ENCODE measurements at regions not wholly inside any gene's neighbourhood (a gene's known extent, or its start where the extent isn't known, plus 50 kb on each side); places are given as distances from the start of the nearest gene placed in this dataset.
A peak's percentile ranks its signal among the peaks of the same experiment; 100 is the strongest.

DNA sequence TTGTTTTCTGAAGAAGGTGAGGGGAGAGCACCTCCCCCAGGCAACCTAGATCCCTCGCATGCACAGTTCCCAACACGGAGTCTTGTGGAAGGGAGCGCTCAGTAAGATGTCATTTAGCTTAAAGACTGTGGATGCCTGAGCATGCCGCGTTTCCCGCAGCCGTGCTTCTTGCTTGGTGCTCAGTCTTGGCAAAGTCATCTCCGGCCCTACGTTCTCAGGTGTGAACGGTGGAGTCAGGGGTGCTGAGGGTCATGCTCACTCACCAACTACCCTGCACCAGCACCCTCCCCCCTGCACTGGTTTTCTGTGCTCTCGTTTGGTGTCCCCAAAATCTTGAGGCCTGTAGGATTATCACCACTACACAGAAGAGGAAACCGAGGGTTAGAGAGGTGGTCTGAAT is 202.1 kb downstream of the RHOU start (continued):
- no peak for TF ChIP-seq ETS1 (IDR thresholded peaks at IDR 0.05)

DNA sequence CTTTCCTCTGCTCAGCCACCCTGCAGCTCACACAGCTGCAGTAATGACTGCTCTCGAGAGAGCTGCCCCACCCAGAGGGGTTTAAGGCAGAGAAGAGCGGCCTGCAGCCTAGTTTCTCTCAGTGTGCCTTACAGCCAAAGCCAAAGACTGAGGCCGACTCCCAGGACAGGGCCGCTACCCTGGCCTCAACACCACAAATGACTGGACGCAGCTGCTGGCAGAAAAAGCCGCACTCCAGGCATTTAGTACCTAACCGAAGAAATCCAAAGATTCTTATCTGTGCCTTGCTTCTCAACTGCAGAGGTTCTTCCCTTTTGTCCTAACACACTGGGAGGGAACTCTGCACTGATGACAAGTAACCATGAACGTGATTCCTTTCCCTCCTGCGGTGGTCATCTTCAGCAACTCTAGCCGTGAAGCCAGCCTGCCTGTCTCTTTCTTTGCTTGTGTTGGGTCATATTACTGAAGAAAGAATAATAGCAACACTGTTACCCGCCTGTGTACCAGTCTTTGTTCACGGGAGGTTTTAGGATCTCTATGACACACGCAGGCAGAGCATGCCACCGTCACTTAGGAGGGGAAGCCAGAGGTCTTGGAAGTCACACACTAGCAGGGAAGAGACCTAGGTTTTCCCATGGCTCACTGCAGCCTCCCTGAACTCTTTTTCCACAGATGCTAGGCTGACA is 202.7 kb downstream of the RHOU start:
- Mint-ChIP-seq H3K27me3 (ENCODE audit: insufficient read depth, low read depth, poor library complexity) (peaks cover 7% of the 10 kb centered on the region), H3K27ac (no peak overlapping the region), H3K4me3 (no peak overlapping the region), H3K9me3 (no peaks in the 10 kb centered on the region), H3K4me1 (peaks cover 37% of the 10 kb centered on the region), H3K36me3 (ENCODE audit: low read depth) (no peaks in the 10 kb centered on the region)
- Histone ChIP-seq H3K4me2 (no peak overlapping the region), H2AFZ (peak overlapping the region; percentile 91), H4K20me1 (replicated peaks; ENCODE audit: insufficient read depth) (no peaks in the 10 kb centered on the region), H3K4me3 (no peak overlapping the region), H3K36me3 (ENCODE audit: insufficient read depth) (no peaks in the 10 kb centered on the region), H3F3A (replicated peaks; ENCODE audit: low read depth) (no peaks in the 10 kb centered on the region), H3K9me2 (ENCODE audit: insufficient read depth) (0 out of 2 replicates have a peak, but pooled peaks cover 4% of the 10 kb centered on the region), H3K4me1 (ENCODE audit: insufficient read depth) (peaks cover 8% of the 10 kb centered on the region; the same call in 1 of the 2 replicates), H3K79me2 (replicated peaks; ENCODE audit: insufficient read depth) (no peaks in the 10 kb centered on the region), H3K27me3 (ENCODE audit: insufficient read depth) (no peaks in the 10 kb centered on the region), H3K27ac (ENCODE audit: low read depth) (no peak overlapping the region)
- peak; percentile 60 for ATAC-seq
- peak; percentile 3 for DNase-seq (ENCODE audit: low spot score)
- TF ChIP-seq CREB1 (CRISPR knock-in tag; IDR thresholded peaks at IDR 0.05; ENCODE audit: low read depth): no peak

DNA sequence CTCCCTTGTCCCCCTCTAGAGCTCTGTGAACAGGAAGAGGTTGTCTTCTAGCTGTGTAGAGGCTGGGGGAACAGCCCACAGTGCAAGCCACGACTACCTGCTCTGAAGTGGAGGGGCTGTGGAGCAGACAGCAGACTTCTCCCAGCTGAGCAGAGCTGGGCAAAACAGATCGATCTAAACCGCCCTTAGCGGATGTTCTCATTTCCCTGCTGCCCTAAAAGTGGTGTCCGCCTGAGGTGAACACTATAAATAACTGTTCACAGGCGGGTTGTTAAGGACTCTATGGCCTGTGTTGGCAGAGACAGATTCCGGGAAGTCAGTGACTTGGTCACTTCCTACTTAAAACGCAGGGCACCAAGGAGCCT is 203.2 kb downstream of the RHOU start:
- Histone ChIP-seq H3K27me3 (ENCODE audit: insufficient read depth) (no peaks in the 10 kb centered on the region), H3K27ac (ENCODE audit: low read depth) (no peak overlapping the region), H4K20me1 (replicated peaks; ENCODE audit: insufficient read depth) (no peaks in the 10 kb centered on the region), H3K9me2 (ENCODE audit: insufficient read depth) (no peaks in the 10 kb centered on the region), H3K36me3 (ENCODE audit: insufficient read depth) (no peaks in the 10 kb centered on the region), H3K79me2 (replicated peaks; ENCODE audit: insufficient read depth) (no peaks in the 10 kb centered on the region), H3K4me3 (no peak overlapping the region), H3K4me2 (no peak overlapping the region), H2AFZ (peak overlapping the region; percentile 91; the same call in 1 of the 2 replicates), H3K4me1 (ENCODE audit: insufficient read depth) (peaks cover 8% of the 10 kb centered on the region; the same call in 1 of the 2 replicates), H3F3A (replicated peaks; ENCODE audit: low read depth) (no peaks in the 10 kb centered on the region)
- H3K36me3 Mint-ChIP-seq (ENCODE audit: low read depth): no peaks in the 10 kb centered on the region
- no peak overlapping the region for H3K4me3 Mint-ChIP-seq
- ATAC-seq (no peak; the same call in 2 of the 3 replicates), DNase-seq (ENCODE audit: low spot score) (no peak)
- H3K4me1 Mint-ChIP-seq: peaks cover 37% of the 10 kb centered on the region
- no peaks in the 10 kb centered on the region for H3K9me3 Mint-ChIP-seq
- peaks cover 7% of the 10 kb centered on the region for H3K27me3 Mint-ChIP-seq (ENCODE audit: insufficient read depth, low read depth, poor library complexity)
- H3K27ac Mint-ChIP-seq: no peak overlapping the region
- TF ChIP-seq POLR2AphosphoS5 (IDR thresholded peaks at IDR 0.05; ENCODE audit: low read depth) (no peak), JUNB (IDR thresholded peaks at IDR 0.05; ENCODE audit: unreplicated experiment) (no peak), CREB1 (CRISPR knock-in tag; IDR thresholded peaks at IDR 0.05; ENCODE audit: low read depth) (no peak), EZH2phosphoT487 (IDR thresholded peaks at IDR 0.05; ENCODE audit: unreplicated experiment) (no peak), STAT1 (IDR thresholded peaks at IDR 0.05; ENCODE audit: unreplicated experiment) (no peak), ETS1 (IDR thresholded peaks at IDR 0.05) (no peak), CTCF (conservative IDR thresholded peaks at IDR 0.05; ENCODE audit: low read depth in 2 of 2) (no peak), ZNF331 (CRISPR knock-in tag; IDR thresholded peaks at IDR 0.05; ENCODE audit: low read depth) (no peak), ZNF462 (CRISPR knock-in tag; IDR thresholded peaks at IDR 0.05) (no peak)

Measured in GM23338 (cell line).